ENCODE measurements at regions not wholly inside any gene's neighbourhood (a gene's known extent, or its start where the extent isn't known, plus 50 kb on each side); places are given as distances from the start of the nearest gene placed in this dataset.

DNA sequence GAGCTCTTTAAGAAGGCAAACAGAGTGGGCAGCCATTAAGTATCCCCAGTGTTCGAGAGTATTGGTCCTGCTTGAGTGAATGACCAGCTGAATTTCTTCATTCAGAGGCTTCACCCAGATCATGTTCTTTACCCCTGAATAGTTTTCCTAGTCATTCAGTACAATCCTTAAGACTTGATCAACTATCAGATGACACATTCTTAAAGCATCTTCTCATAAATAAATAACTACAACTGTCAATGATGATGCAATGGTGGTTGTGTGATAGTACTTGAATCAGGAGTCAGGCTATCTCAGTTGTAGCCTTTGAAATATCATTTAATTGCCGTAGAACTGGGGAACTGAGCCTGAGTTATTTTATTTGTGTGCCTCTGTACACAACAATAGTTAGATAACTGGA, 416.8 kb upstream of the CCL2 start:
- Mint-ChIP-seq H3K27ac (ENCODE audit: unreplicated experiment) (no peak overlapping the region), H3K36me3 (ENCODE audit: unreplicated experiment) (no peaks in the 10 kb centered on the region), H3K4me3 (ENCODE audit: unreplicated experiment) (no peak overlapping the region), H3K4me1 (ENCODE audit: unreplicated experiment) (no peaks in the 10 kb centered on the region), H3K27me3 (ENCODE audit: unreplicated experiment) (no peaks in the 10 kb centered on the region), H3K9me3 (ENCODE audit: unreplicated experiment) (peaks cover 12% of the 10 kb centered on the region)
- TF ChIP-seq, protein P1, sequence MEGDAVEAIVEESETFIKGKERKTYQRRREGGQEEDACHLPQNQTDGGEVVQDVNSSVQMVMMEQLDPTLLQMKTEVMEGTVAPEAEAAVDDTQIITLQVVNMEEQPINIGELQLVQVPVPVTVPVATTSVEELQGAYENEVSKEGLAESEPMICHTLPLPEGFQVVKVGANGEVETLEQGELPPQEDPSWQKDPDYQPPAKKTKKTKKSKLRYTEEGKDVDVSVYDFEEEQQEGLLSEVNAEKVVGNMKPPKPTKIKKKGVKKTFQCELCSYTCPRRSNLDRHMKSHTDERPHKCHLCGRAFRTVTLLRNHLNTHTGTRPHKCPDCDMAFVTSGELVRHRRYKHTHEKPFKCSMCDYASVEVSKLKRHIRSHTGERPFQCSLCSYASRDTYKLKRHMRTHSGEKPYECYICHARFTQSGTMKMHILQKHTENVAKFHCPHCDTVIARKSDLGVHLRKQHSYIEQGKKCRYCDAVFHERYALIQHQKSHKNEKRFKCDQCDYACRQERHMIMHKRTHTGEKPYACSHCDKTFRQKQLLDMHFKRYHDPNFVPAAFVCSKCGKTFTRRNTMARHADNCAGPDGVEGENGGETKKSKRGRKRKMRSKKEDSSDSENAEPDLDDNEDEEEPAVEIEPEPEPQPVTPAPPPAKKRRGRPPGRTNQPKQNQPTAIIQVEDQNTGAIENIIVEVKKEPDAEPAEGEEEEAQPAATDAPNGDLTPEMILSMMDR (IDR thresholded peaks at IDR 0.05), result no peak
- no peak for DNase-seq (ENCODE audit: extremely low spot score, unreplicated experiment)

DNA sequence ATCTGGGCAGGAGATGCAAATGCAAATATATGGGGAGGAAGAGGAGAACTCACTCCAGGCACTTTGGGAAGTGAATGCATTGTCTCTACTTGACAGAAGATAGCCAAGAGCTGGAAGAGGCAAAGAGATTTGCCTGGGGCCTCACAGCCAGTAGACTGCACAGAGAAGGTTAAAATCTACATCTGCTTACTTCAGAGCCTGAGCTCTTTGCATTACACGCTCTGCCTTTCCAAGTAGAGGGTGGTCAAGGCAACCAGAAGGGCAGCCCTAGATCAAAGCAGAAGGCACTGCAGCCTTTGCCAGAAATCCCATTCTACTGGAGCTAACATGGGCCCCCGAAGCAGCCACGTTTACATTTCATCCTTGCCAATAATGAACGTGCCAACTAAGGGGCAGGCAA, 407.2 kb upstream of the CCL2 start:
- DNase-seq (ENCODE audit: extremely low spot score, unreplicated experiment), result no peak
- H3K36me3 Mint-ChIP-seq (ENCODE audit: unreplicated experiment), result no peaks in the 10 kb centered on the region

DNA sequence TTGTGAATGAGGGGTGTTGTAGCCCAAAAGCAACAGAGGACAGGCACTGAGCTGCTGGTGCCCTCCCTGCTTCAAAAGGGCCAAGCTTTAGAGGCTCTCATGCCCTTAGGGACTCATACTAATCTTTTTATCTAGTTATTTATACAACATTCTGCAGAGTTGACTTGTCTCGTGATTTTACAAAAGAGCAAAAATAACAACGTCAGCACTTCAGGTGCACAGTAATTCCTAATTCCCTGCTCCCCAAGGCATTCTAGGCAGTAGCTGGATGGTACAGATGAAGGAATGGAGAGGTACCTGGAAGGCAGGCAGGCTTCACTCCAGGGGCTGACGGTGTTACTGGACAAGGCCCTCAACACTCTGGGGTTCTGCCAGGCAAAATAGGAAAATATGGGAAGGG, 406.7 kb upstream of the CCL2 start:
- no peak overlapping the region for H3K4me3 Mint-ChIP-seq (ENCODE audit: unreplicated experiment)
- no peak overlapping the region for H3K27ac Mint-ChIP-seq (ENCODE audit: unreplicated experiment)
- H3K4me1 Mint-ChIP-seq (ENCODE audit: unreplicated experiment), result no peaks in the 10 kb centered on the region
- no peak for DNase-seq (ENCODE audit: extremely low spot score, unreplicated experiment)
- H3K9me3 Mint-ChIP-seq (ENCODE audit: unreplicated experiment), result peaks cover 16% of the 10 kb centered on the region
- H3K36me3 Mint-ChIP-seq (ENCODE audit: unreplicated experiment), result no peaks in the 10 kb centered on the region
- no peaks in the 10 kb centered on the region for H3K27me3 Mint-ChIP-seq (ENCODE audit: unreplicated experiment)
- TF ChIP-seq, protein P1 (IDR thresholded peaks at IDR 0.05), result no peak

More for the DNA sequence above, 407.2 kb upstream of the CCL2 start:
- TF ChIP-seq, protein P1 (IDR thresholded peaks at IDR 0.05), result no peak
- peaks cover 16% of the 10 kb centered on the region for H3K9me3 Mint-ChIP-seq (ENCODE audit: unreplicated experiment)
- H3K27ac Mint-ChIP-seq (ENCODE audit: unreplicated experiment), result no peak overlapping the region
- H3K27me3 Mint-ChIP-seq (ENCODE audit: unreplicated experiment), result no peaks in the 10 kb centered on the region
- no peaks in the 10 kb centered on the region for H3K4me1 Mint-ChIP-seq (ENCODE audit: unreplicated experiment)
- no peak overlapping the region for H3K4me3 Mint-ChIP-seq (ENCODE audit: unreplicated experiment)

DNA sequence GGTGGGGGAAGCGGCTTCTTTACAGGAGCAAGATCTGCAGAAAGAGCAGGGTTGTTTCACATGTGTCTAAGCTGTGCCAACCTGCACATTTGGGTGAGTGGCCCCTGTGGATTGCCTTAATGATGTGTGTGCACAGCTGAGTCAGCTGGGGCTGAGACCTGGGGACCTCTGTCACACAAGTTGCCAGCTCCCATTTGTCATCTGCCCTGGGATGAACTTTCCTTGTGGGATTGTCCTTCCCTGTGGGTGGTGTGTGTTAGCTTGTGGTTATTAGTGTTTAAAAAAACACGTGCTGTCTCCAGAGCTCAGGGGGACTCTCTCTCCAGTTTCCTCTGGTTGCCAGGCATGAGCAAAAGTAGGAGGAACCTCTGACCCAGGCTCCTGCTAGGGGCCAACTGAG, 400.5 kb upstream of the CCL2 start:
- no peak for DNase-seq (ENCODE audit: extremely low spot score, unreplicated experiment)
- Mint-ChIP-seq H3K27me3 (ENCODE audit: unreplicated experiment) (no peaks in the 10 kb centered on the region), H3K27ac (ENCODE audit: unreplicated experiment) (no peak overlapping the region), H3K36me3 (ENCODE audit: unreplicated experiment) (no peaks in the 10 kb centered on the region), H3K9me3 (ENCODE audit: unreplicated experiment) (peaks cover 16% of the 10 kb centered on the region), H3K4me1 (ENCODE audit: unreplicated experiment) (no peaks in the 10 kb centered on the region), H3K4me3 (ENCODE audit: unreplicated experiment) (no peak overlapping the region)
- TF ChIP-seq, protein P1 (IDR thresholded peaks at IDR 0.05), result no peak

DNA sequence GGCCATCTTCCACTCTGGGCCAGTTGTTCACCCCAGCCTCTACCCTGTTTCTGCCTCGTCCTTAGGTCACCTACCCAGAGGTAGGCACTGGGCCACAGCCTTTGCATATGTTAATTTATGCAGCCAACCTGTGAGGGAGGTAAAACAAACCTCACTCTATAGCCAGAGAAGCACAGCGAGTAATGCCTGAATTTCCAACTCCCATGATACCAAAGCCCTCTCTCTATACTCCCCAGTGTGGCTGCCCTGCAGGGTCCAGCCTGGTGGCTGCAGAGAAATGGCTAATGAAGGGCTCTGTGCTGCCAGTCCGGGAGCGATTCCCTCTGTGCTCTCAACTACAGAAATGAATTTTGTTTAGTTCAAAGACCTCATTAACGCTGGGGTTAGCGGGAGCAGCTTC, 397.0 kb upstream of the CCL2 start:
- Mint-ChIP-seq H3K27ac (ENCODE audit: unreplicated experiment) (no peak overlapping the region), H3K36me3 (ENCODE audit: unreplicated experiment) (no peaks in the 10 kb centered on the region), H3K4me1 (ENCODE audit: unreplicated experiment) (no peaks in the 10 kb centered on the region), H3K9me3 (ENCODE audit: unreplicated experiment) (peaks cover 16% of the 10 kb centered on the region), H3K4me3 (ENCODE audit: unreplicated experiment) (no peak overlapping the region), H3K27me3 (ENCODE audit: unreplicated experiment) (no peaks in the 10 kb centered on the region)
- DNase-seq (ENCODE audit: extremely low spot score, unreplicated experiment), result no peak
- TF ChIP-seq, protein P1 (IDR thresholded peaks at IDR 0.05), result no peak

Data from osteocyte (in vitro differentiated cells).